ENCODE measurements at regions not wholly inside any gene's neighbourhood (a gene's known extent, or its start where the extent isn't known, plus 50 kb on each side); places are given as distances from the start of the nearest gene placed in this dataset.

DNA sequence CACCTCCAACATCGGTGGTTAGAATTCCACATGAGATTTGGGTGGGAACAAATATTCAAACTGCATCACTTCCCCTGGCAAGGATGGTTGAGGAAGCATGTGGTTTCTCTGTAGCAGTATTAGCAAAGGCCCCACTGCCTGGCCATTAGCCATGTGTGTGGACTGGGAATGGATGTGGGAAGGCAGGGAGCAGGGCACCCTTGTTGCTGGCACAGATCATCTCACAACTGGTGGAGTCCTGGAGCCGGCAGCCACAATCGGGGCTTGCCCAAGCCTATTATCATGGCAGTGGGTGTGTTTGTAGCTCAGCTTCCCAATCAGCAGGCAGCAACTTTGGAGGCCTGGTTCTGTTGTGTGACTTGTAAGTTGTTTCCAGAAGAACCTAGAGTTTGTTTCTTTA, 391.9 kb downstream of the DLEU7 start:
- TF ChIP-seq, protein P1, sequence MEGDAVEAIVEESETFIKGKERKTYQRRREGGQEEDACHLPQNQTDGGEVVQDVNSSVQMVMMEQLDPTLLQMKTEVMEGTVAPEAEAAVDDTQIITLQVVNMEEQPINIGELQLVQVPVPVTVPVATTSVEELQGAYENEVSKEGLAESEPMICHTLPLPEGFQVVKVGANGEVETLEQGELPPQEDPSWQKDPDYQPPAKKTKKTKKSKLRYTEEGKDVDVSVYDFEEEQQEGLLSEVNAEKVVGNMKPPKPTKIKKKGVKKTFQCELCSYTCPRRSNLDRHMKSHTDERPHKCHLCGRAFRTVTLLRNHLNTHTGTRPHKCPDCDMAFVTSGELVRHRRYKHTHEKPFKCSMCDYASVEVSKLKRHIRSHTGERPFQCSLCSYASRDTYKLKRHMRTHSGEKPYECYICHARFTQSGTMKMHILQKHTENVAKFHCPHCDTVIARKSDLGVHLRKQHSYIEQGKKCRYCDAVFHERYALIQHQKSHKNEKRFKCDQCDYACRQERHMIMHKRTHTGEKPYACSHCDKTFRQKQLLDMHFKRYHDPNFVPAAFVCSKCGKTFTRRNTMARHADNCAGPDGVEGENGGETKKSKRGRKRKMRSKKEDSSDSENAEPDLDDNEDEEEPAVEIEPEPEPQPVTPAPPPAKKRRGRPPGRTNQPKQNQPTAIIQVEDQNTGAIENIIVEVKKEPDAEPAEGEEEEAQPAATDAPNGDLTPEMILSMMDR (IDR thresholded peaks at IDR 0.05; ENCODE audit: insufficient read depth, low read depth, low read length): no peak
- TF ChIP-seq EZH2 (IDR thresholded peaks at IDR 0.05; ENCODE audit: insufficient read depth, low read length): no peak

All from astrocyte (in vitro differentiated cells and primary cell).